HFFc6 (cell line): ENCODE measurements at regions not wholly inside any gene's neighbourhood (a gene's known extent, or its start where the extent isn't known, plus 50 kb on each side); places are given as distances from the start of the nearest gene placed in this dataset.
"Not testable (repeated sequence)": the region's sequence is repeated elsewhere in the genome, so short reads cannot be mapped to it uniquely, and the experiment has no call there.

Experiments used
- DNase-seq: peaks from one replicate; pipeline ENCODE4 v3.0.0-alpha.2; 2018
- H3K27ac Mint-ChIP-seq: 2 replicates; pipeline ENCODE4 v1.8.0; 2020; ENCODE audit warnings: mild to moderate bottlenecking, mixed read lengths
- H3K27me3 Mint-ChIP-seq: 2 replicates; pipeline ENCODE4 v1.8.0; 2021; ENCODE audit warnings: mild to moderate bottlenecking, moderate library complexity, mixed read lengths; ENCODE audit not compliant: insufficient read depth
- H3K36me3 Mint-ChIP-seq: 2 replicates; pipeline ENCODE4 v1.8.0; 2021; ENCODE audit warnings: low read depth, mixed read lengths
- H3K4me1 Mint-ChIP-seq: 2 replicates; pipeline ENCODE4 v1.8.0; 2020; ENCODE audit warnings: low read depth, mixed read lengths
- H3K4me3 Mint-ChIP-seq: 2 replicates; pipeline ENCODE4 v1.8.0; 2020; ENCODE audit warnings: mild to moderate bottlenecking, moderate library complexity, mixed read lengths
- H3K9me3 Mint-ChIP-seq: 2 replicates; pipeline ENCODE4 v1.8.0; 2020; ENCODE audit warnings: mild to moderate bottlenecking, mixed read lengths
- TF ChIP-seq, protein P1 (sequence below): fragments of 200-600 bp; sonication (generic); IDR thresholded peaks from 2 replicates; pipeline ENCODE4 v1.5.0; 2021; ENCODE audit warnings: antibody characterized with exemption, mild to moderate bottlenecking

DNA sequence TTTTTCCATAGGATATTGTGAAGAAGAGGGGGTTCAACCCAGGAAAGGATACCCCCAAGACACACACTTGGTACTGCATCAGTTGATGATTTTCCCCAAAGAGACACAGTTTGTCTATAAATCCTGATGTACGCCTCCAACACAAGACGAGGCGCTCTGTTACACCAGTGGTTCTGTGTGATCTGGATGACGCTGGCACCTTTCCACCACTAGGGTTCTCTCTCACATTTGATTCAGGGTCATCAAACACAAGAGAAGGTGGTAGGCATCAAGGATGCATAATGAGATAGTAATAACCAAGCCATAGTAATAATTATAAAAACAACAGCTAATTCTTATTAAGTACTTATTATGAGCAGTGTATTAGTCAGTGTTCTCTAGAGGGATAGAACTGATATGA is 508.8 kb upstream of the ZP4 start:
- peaks cover 20% of the 10 kb centered on the region for H3K4me1 Mint-ChIP-seq
- no peaks in the 10 kb centered on the region for H3K9me3 Mint-ChIP-seq
- no peak for DNase-seq
- no peaks in the 10 kb centered on the region for H3K36me3 Mint-ChIP-seq
- TF ChIP-seq, protein P1, sequence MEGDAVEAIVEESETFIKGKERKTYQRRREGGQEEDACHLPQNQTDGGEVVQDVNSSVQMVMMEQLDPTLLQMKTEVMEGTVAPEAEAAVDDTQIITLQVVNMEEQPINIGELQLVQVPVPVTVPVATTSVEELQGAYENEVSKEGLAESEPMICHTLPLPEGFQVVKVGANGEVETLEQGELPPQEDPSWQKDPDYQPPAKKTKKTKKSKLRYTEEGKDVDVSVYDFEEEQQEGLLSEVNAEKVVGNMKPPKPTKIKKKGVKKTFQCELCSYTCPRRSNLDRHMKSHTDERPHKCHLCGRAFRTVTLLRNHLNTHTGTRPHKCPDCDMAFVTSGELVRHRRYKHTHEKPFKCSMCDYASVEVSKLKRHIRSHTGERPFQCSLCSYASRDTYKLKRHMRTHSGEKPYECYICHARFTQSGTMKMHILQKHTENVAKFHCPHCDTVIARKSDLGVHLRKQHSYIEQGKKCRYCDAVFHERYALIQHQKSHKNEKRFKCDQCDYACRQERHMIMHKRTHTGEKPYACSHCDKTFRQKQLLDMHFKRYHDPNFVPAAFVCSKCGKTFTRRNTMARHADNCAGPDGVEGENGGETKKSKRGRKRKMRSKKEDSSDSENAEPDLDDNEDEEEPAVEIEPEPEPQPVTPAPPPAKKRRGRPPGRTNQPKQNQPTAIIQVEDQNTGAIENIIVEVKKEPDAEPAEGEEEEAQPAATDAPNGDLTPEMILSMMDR, result peak; percentile 40; the same call in 1 of the 2 replicates
- no peak overlapping the region for H3K27ac Mint-ChIP-seq
- H3K4me3 Mint-ChIP-seq, result no peak overlapping the region
- H3K27me3 Mint-ChIP-seq, result peaks cover 2% of the 10 kb centered on the region

DNA sequence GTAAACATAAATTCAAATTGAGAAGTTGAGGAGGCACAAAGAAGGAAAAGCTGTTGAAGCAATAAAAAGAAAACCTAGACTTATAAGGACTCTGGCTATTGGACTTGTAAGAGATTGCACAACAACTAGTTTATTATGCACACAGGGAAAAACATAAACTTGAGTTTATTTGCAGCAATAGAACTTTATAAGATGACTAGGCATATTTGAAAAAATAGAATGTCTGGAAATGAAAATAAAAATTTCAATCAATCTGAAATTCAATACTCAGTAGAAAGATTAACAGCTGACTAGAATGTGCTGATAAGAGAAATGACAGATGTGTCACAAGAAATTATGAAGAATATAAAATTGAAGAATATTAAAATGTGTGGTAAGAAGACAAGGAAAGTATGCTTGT is 505.4 kb upstream of the ZP4 start:
- H3K4me3 Mint-ChIP-seq, result no peak overlapping the region
- H3K27ac Mint-ChIP-seq, result no peak overlapping the region; the same call in 1 of the 2 replicates
- no peaks in the 10 kb centered on the region; the same call in none of the 2 replicates for H3K27me3 Mint-ChIP-seq
- H3K36me3 Mint-ChIP-seq, result no peaks in the 10 kb centered on the region
- H3K9me3 Mint-ChIP-seq, result no peaks in the 10 kb centered on the region; the same call in 1 of the 2 replicates
- TF ChIP-seq, protein P1, result no peak
- no peak for DNase-seq
- H3K4me1 Mint-ChIP-seq, result peaks cover 5% of the 10 kb centered on the region; the same call in 1 of the 2 replicates

DNA sequence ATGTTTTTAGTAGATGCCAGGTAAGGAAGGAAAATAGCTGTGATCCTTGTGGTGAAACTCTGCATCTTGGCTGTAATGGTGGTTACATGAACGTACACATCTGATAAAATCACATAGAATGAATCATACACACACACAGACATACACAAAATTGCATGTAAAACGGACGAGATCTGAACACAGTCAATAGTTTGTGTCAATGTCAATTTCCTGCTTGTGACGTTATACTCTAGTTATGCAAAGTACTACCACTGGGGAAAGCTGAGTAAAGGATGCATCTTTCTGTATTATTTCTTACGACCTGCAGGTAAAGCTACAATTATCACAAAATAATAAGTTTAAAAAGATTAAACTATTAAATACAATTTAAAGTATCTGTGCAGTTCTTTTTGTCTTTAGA is 493.7 kb upstream of the ZP4 start:
- Mint-ChIP-seq H3K36me3 (no peaks in the 10 kb centered on the region), H3K27me3 (no peaks in the 10 kb centered on the region), H3K9me3 (no peaks in the 10 kb centered on the region), H3K4me1 (peaks cover 21% of the 10 kb centered on the region; the same call in 1 of the 2 replicates), H3K27ac (no peak overlapping the region), H3K4me3 (no peak overlapping the region; the same call in 1 of the 2 replicates)
- no peak for DNase-seq
- TF ChIP-seq, protein P1, result peak; percentile 41; the same call in 1 of the 2 replicates

DNA sequence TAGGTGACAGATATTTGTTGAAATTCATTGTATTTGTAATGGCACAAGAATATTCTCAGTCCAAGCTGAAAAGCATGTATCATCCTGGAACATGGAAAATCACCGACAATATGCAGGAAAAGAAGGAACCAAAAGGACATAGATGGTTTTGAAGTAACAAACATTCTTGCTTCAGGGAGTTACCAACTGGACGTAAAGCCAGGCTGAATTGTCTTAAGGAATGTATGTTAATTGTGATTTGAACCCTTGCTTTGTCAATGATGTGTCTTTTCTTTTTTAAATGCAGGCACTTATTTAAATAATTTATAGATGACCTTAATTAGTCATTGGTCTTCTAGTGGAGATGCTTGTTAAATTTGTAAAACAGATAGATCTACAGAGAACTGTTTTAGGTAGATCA is 489.4 kb upstream of the ZP4 start:
- Mint-ChIP-seq H3K4me3 (no peak overlapping the region; the same call in 1 of the 2 replicates), H3K36me3 (no peaks in the 10 kb centered on the region), H3K27ac (no peak overlapping the region), H3K4me1 (peaks cover 21% of the 10 kb centered on the region; the same call in 1 of the 2 replicates), H3K9me3 (no peaks in the 10 kb centered on the region), H3K27me3 (peaks cover 2% of the 10 kb centered on the region; the same call in 1 of the 2 replicates)
- TF ChIP-seq, protein P1, result no peak
- no peak for DNase-seq

DNA sequence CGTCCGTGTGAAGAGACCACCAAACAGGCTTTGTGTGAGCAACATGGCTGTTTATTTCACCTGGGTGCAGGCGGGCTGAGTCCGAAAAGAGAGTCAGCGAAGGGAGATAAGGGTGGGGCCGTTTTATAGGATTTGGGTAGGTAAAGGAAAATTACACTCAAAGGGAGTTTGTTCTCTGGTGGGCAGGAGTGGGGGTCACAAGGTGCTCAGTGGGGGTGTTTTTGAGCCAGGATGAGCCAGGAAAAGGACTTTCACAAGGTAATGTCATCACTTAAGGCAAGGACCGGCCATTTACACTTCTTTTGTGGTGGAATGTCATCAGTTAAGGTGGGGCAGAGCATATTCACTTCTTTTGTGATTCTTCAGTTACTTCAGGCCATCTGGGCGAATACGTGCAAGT is 488.7 kb upstream of the ZP4 start:
- H3K27me3 Mint-ChIP-seq, H3K4me3 Mint-ChIP-seq, H3K9me3 Mint-ChIP-seq, H3K27ac Mint-ChIP-seq, DNase-seq, H3K36me3 Mint-ChIP-seq: not testable (repeated sequence)
- H3K4me1 Mint-ChIP-seq, result peaks cover 15% of the 10 kb centered on the region; the same call in 1 of the 2 replicates

DNA sequence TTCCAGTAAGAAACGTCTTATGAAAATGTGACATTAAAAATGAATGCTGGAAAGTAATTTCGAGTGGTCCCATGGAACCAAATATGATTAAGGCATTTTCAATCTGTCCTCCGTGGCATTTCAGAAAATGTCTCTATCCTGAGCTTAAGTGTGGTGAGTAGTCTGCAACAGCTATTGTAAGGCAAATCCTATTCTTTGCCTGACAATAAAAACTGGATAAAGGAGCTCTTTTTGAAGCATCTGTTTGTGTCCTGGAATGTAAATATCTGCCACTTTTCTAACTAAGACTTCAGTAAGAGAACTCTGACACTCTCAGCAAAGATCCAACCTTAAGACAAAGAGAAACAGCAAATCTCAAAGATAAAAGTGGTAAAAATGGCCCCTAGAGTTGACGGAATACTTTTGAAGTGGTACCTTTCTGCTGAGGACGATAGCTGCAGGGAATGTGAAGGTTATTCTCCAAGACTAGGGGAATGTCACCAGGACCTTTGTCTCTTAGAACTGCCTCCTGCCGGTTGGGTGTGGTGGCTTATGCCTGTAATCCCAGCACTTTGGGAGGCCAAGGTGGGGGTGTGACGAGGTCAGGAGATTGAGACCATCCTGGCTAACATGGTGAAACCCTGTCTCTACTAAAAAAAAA is 486.7 kb upstream of the ZP4 start:
- no peak overlapping the region for H3K4me3 Mint-ChIP-seq
- peaks cover 7% of the 10 kb centered on the region; the same call in 1 of the 2 replicates for H3K4me1 Mint-ChIP-seq
- no peaks in the 10 kb centered on the region for H3K9me3 Mint-ChIP-seq
- TF ChIP-seq, protein P1, result no peak
- H3K27ac Mint-ChIP-seq, result no peak overlapping the region
- no peak for DNase-seq
- H3K27me3 Mint-ChIP-seq, result peaks cover 2% of the 10 kb centered on the region; the same call in 1 of the 2 replicates
- no peaks in the 10 kb centered on the region for H3K36me3 Mint-ChIP-seq
